GM13976 (cell line): ENCODE measurements at regions not wholly inside any gene's neighbourhood (a gene's known extent, or its start where the extent isn't known, plus 50 kb on each side); places are given as distances from the start of the nearest gene placed in this dataset.
"Not testable (repeated sequence)": the region's sequence is repeated elsewhere in the genome, so short reads cannot be mapped to it uniquely, and the experiment has no call there.

Experiments used
- DNase-seq: peaks from one replicate; pipeline ENCODE4 v3.0.0; 2012; ENCODE audit warnings: low spot score
- in situ Hi-C: fragments of 300-500 bp; cut with MboI; formaldehyde crosslinking; loops from one replicate; pipeline ENCODE4 v1.12.0; 2022; ENCODE audit warnings: low sequenced_read_pairs, mixed read lengths, inconsistent platforms; ENCODE audit not compliant: unreplicated experiment

DNA sequence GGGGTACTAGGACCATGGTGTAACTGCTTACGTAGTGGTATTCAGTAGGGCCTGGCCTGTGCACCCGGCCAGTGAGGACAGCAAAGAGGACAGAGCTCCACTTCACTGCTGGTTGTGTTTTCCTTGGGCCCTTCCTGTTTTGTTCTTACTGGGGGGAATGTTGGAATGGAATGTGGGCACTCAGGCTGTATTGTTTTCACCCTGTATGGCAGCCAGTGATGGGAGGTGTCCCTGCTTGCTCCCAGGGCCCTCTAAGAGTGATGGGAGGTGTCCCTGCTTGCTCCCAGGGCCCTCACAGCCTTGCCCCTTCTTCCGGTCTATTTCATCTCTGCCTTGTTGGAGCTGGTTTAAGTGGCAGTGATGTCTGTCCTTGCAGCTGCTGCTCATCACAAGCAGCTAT, 158.0 kb downstream of the ATP6V0E2 start:
- in situ Hi-C loops, DNase-seq: not testable (repeated sequence)

DNA sequence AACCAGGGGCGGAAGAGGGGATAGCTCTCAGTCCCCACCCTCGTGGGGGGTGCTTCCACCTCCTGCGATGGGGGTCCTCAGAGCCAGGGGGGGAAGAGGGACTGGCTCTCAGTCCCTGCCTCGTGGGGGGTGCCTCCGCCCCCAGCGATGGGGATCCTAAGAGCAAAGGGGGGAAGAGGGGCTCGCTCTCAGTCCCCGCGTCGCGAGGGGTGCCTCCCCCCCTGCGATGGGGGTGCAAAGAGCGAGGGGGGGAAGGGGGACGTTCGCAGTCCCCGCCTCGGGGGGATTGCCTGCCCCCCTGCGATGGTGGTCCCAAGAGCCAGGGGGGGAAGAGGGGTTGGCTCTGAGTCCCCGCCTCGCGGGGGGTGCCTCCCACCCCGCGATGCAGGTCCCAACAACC, 159.9 kb downstream of the ATP6V0E2 start:
- DNase-seq, in situ Hi-C loops: not testable (repeated sequence)

DNA sequence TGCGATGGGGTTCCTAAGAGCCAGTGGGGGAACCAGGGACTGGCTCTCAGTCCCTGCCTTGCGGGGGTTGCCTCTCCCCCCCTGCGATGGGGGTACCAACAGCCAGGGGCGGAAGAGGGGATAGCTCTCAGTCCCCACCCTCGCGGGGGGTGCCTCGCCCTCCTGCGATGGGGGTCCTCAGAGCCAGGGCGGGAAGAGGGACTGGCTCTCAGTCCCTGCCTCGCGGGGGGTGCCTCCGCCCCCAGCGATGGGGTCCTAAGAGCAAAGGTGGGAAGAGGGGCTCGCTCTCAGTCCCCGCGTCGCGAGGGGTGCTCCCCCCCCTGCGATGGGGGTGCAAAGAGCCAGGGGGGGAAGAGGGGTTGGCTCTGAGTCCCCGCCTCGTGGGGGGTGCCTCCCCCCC, 162.0 kb downstream of the ATP6V0E2 start:
- in situ Hi-C loops, DNase-seq: not testable (repeated sequence)

DNA sequence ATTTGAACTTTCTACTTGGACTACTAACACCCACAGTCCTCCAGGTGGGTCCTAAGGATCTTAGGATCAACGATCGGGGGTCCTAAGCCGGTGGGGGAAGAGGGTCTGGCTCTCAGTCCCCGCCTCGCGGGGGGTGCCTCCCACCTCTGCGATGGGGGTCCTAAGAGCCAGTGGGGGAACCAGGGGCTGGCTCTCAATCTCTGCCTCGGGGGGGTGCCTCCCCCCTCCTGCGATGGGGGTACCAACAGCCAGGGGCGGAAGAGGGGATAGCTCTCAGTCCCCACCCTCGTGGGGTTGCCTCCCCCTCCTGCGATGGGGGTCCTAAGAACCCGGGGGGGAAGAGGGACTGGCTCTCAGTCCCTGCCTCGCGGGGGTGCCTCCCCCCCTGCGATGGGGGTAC, 165.3 kb downstream of the ATP6V0E2 start:
- in situ Hi-C loops, DNase-seq: not testable (repeated sequence)

DNA sequence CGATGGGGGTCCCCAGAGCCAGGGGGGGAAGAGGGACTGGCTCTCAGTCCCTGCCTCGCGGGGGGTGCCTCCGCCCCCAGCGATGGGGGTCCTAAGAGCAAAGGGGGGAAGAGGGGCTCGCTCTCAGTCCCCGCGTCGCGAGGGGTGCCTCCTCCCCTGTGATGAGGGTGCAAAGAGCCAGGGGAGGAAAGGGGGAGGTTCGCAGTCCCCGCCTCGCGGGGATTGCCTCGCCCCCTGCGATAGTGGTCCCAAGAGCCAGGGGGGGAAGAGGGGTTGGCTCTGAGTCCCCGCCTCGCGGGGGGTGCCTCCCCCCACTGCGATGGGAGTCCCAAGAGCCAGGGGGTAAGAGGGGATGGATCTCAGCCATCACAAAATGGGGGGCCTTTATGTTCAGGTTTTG, 168.5 kb downstream of the ATP6V0E2 start:
- DNase-seq, in situ Hi-C loops: not testable (repeated sequence)

DNA sequence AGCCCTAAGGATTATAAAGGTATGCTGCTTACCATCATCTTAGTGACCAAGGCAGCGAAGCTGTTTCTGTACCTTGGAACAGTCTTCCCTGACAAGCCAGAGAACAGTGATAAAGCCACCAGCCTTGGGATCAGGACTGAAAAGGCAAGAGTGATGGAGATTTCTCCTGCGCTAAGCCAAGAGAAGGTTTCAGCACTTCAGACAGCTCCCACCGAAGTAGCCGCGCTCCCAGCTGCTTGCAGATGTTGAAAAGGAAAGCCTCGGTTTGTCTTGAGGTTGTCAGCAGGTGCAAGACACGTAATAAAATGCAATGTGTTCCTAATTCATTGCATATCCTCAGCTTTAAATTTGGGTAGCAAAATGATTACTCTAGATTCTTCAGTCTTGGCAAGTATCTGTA, 171.0 kb downstream of the ATP6V0E2 start:
- DNase-seq: not testable (repeated sequence)

DNA sequence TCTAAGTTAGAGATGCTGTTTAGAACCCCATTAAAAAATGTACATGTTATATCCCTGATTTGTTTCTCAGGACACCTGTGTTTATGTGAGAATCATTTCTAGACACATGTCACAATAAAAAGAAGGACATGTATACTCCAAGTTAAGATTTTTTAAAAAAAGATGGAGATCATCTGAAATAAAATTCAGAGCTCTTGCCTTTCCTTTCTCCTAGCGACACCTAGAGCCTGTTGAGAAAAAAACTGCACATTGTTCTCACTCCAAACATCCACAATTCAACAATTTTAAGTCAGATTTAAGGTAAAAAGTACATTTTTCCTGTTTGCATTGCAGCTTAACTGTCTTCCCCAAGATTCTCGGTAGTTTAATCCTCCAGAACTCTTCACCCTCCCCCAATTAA, 171.8 kb downstream of the ATP6V0E2 start:
- DNase-seq, in situ Hi-C loops: not testable (repeated sequence)

More for the DNA sequence above, 171.0 kb downstream of the ATP6V0E2 start:
- in situ Hi-C loops: not testable (repeated sequence)

DNA sequence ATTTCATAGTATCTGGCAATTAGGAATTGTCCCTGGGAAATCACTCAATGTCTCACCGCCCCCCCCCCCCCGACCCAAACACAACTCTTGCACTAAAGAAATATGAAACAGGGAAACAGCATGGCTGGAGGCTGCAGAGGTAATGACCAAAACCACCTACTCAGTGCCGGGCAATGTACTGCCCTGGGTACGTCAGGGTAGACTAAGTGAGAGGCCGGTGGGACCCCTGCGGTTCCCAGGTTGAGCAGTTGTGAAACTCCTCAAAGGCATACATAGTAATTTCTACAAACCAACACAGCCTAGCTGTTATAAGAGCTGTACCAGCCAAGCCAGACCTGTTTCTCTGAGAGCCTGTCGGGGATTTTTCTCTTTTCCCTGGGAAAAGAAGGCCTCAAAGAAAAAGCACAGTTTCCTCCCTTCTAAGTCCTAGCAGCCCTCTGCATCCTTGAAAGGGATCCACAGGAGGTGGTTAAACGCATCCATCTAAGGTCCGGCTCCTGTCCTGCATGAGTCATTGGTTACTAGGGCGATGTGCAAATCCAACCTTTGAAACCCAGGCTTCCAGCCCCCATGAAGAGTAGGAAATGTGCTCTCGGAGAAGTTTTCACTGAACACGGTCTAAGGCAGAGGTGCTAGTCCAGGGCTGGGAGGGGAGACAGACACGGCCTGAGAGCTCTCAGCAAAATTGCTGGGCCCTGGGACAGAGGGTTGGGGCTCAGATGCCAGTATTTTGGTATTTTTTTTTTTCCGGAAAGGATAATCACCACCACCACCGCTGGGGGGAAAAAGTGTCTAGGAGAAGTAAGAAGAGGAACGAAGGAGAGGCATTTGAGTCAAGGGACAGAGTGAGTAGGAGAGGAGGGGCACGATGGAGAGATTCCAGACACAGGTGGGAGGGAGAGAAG, 172.8 kb downstream of the ATP6V0E2 start:
- DNase-seq, in situ Hi-C loops: not testable (repeated sequence)

DNA sequence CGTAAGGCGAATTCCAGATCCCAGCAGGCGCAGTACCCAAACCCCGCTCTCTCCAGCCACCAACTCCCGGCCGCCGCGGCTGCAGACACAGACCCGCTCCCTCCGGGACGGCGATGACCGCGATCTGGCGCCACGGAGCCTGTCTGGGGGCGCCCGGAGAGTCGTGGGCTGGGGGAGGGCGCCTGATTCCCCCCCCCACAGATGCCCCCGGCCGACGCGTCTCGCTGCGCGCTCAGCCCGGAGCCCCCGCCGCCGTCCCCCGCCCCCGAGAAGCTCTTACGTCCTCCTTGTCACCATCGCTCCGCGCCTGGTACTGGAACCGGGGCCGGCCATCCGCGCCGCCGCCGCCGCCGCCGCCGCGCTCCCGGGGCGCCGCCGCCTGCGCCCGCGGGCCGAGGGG, 173.6 kb downstream of the ATP6V0E2 start:
- in situ Hi-C loops: not testable (repeated sequence)
- peak; percentile 18 for DNase-seq

DNA sequence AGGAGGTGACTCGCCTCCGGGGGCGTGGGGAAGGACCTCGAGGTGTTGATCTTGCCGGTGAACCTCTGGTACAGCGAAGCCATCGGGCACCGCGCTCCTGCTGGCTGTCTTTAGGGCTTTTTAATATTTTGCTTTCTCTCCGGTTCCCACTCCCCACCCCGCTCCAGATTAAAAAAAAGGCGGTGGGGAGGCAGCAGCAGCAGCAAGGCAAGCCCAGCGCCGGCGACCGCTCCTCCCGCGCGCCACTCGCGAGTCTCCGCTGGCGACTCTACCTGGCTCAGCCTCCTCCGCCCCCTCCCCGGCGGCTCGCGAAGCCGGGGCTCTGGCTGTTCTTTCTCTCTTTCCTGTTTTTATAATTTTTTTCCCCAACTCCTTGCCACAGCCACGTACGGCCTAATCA, 174.0 kb downstream of the ATP6V0E2 start:
- in situ Hi-C loops, DNase-seq: not testable (repeated sequence)

DNA sequence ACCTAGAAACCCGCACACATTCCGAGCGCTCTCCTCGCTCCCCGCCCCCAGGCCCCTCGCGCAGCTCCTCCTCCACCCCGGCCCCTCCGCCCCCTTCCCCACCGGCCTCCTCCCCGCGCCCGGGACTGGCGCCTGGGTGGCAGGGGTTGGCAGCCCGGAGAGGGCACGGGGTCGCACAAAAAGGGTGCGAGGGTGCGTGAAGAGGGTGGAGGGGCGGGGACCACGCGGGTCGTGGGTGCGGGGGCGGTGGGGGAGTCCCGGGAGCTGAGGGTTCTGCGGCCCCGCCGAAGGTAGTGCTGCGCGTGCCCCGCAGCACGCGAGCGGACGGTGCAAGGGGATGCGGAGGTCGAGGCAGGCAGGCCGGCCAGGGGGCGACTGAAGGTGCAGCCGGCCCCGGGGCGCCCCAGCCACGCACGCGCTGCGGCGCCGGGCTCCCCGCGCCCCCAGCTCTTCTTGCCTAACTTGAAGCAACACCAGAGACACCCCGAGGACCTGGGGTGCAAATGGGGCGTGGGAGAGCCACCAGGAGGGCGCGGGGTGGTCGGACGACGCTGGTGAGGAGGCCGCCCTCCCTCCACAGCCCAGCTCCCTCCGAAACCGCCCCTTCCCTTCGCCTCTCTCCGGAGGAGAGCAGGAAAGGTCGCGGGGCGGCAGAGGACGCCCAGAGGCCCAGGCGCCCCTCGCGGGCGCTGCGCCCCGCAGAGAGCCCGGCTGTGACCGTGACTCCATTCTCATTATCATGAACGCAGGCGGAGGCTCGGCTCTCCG, 174.7 kb downstream of the ATP6V0E2 start:
- in situ Hi-C loops, DNase-seq: not testable (repeated sequence)

DNA sequence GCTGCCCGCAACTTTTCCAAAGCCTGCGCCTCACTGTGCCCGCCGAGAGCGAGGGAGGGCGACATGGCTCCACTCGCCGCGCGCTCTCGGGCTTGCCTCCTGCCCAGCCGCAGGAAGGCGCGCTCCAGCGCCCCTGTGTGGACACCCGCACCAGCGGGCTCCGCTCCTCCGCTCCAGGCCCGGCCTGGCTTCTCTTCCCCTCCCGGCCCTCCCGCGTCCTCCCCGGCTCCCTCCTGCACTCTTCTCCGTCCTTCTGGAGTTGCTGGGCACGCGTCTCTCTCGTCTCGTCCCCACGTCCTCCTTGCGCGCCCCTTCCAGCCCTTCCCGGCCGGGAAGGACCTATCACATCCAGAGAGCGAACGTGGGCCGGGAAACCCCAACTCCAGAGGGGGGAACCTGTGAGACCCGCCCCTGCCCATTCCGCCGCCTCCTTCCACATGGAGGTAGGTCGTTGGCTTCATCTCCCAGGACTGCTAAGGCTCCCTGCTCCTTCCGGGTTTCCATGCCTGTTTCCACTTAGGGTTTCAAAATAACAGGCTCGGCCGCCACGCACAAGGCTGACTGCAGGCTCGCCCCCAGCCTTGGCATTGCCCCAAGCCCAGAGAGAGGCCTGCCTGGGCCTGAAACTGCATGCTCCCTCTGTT, 175.4 kb downstream of the ATP6V0E2 start:
- DNase-seq, in situ Hi-C loops: not testable (repeated sequence)

DNA sequence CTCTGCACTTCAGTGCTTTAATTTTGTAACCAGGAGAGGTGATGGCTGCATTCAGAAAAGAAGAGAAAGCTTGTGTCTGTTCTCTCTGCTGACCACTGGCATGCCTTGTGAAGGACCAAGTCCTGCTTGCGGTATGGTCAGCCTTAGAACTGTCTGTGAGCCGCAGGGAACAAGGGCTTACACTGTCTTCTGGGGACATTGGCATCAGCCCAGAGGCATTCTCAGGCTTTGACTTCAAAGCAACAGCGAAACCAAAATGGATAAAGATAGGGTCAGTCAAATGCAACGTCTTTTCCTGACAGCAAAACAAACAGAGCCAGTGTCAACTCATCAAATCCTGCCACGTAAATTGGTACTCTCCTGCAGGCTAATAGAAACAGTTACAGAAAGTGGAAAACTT, 179.6 kb downstream of the ATP6V0E2 start:
- DNase-seq, in situ Hi-C loops: not testable (repeated sequence)

DNA sequence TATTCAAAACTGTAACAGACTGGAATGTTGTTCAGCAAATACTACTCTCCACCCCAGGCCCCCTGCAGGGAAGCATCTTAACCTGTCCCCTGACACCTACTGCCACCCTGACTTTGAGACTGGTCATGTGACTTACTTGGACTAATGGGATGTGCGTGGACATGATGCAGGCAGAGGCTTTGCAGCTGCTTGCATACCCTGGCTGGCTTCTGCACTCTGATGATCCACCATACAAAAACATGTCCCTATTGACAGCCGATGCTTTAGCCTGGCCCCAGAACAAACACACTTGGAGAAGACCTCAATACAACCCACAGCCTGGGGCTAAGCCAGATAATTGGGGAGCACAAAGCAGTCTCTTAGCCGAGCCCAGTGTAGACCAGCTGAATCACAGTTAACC, 180.5 kb downstream of the ATP6V0E2 start:
- in situ Hi-C loops, DNase-seq: not testable (repeated sequence)
